H1 (cell line): ENCODE measurements at regions not wholly inside any gene's neighbourhood (a gene's known extent, or its start where the extent isn't known, plus 50 kb on each side); places are given as distances from the start of the nearest gene placed in this dataset.

ENCODE experiments used
- BRCA1 ChIP-seq: IDR thresholded peaks from 2 replicates; pipeline ENCODE4 v1.6.1; 2012; ENCODE audit warnings: low read depth, low read length, improper control_type of control experiment
- CHD2 ChIP-seq: IDR thresholded peaks from 2 replicates; pipeline ENCODE4 v1.6.1; 2012; ENCODE audit warnings: low read length, improper control_type of control experiment
- CREB1 ChIP-seq: IDR thresholded peaks from 2 replicates; pipeline ENCODE4 v1.6.1; 2012; ENCODE audit warnings: inconsistent platforms
- CTBP2 ChIP-seq: IDR thresholded peaks from 2 replicates; pipeline ENCODE4 v1.7.0; 2011; ENCODE audit warnings: borderline replicate concordance, mild to moderate bottlenecking, moderate library complexity, mixed read lengths, low read length; ENCODE audit not compliant: insufficient read depth, insufficient read length
- GABPA ChIP-seq: IDR thresholded peaks from 2 replicates; pipeline ENCODE4 v1.6.1; 2011; ENCODE audit warnings: mild to moderate bottlenecking, low read length, moderate library complexity, borderline replicate concordance; ENCODE audit not compliant: insufficient read depth
- GTF2F1 ChIP-seq: IDR thresholded peaks from 2 replicates; pipeline ENCODE4 v1.6.1; 2012; ENCODE audit warnings: low read depth, low read length, improper control_type of control experiment, borderline replicate concordance
- HDAC6 ChIP-seq: IDR thresholded peaks from one replicate; pipeline ENCODE4 v1.7.1; 2012; ENCODE audit warnings: low read depth, mild to moderate bottlenecking, inconsistent platforms, low read length, moderate library complexity
- JUN ChIP-seq: IDR thresholded peaks from 2 replicates; pipeline ENCODE4 v1.6.1; 2011; ENCODE audit warnings: low read depth, mild to moderate bottlenecking, improper control_type of control experiment, low read length
- RAD21 ChIP-seq, 2 experiments: IDR thresholded peaks in 1 of 2; conservative IDR thresholded peaks in 1 of 2; 2 replicates each; pipeline ENCODE4 v1.6.1; 2011; ENCODE audit warnings: low read depth in 2 of 2, low read length in 2 of 2, improper control_type of control experiment in 1 of 2, inconsistent platforms in 1 of 2, mild to moderate bottlenecking in 1 of 2, moderate library complexity in 1 of 2
- RNF2 ChIP-seq: fragments of 200-900, 300-1000 bp; sonication (generic); IDR thresholded peaks from 2 replicates; pipeline ENCODE4 v1.7.1; 2016; ENCODE audit warnings: borderline replicate concordance, low read depth, mild to moderate bottlenecking, antibody characterized with exemption, low read length; ENCODE audit not compliant: poor library complexity, severe bottlenecking; ENCODE audit errors: missing control alignments
- TF ChIP-seq, protein P1 (sequence below): IDR thresholded peaks from 2 replicates; pipeline ENCODE4 v1.6.1; 2012; ENCODE audit warnings: inconsistent platforms

DNA sequence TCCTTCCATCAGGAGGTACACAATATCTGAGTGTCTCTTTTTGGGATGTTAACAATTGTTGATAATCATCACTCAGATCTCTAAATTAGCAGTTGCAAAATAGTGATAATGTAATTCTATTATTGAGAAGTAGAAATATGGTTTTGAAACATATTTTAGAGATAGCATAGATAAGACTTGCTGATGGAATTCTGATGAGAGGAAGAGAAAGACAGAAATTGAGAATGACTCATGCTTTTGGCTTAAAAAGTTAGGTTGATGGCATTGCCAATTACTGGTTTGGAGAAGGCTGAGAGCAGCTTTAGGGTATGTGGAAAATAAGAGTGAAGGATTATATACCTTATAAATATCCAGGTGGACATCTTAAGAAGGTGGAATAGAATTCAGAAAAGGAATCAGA, 106.4 kb upstream of the EDNRB start (continued):
- TF ChIP-seq BRCA1 (no peak), RNF2 (no peak), GABPA (no peak), HDAC6 (no peak), RAD21 (IDR thresholded peaks at IDR 0.05 in 1 of 2, conservative IDR thresholded peaks at IDR 0.05 in 1 of 2; ENCODE audit: low read depth in 2 of 2, low read length in 2 of 2) (no peak), CREB1 (no peak), JUN (no peak), CTBP2 (no peak), CHD2 (no peak), GTF2F1 (no peak)
- TF ChIP-seq, protein P1, sequence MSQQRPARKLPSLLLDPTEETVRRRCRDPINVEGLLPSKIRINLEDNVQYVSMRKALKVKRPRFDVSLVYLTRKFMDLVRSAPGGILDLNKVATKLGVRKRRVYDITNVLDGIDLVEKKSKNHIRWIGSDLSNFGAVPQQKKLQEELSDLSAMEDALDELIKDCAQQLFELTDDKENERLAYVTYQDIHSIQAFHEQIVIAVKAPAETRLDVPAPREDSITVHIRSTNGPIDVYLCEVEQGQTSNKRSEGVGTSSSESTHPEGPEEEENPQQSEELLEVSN, result no peak
- TF ChIP-seq, all 59 proteins: peak for 0
